Testis (tissue), 2 donors: ENCODE measurements at regions not wholly inside any gene's neighbourhood (a gene's known extent, or its start where the extent isn't known, plus 50 kb on each side); places are given as distances from the start of the nearest gene placed in this dataset.

ENCODE experiments used
- CTCF ChIP-seq, 3 experiments: fragments of 450-650 bp in 2 of 3; fragments of 200-600 bp in 1 of 3; sonication (generic) in 1 of 3; IDR thresholded peaks; one replicate each; pipeline ENCODE4 v1.5.1; 2016 to 2019; ENCODE audit warnings: antibody characterized with exemption in 3 of 3, mild to moderate bottlenecking in 2 of 3, moderate library complexity in 1 of 3
- POLR2A ChIP-seq: fragments of 450-650 bp; IDR thresholded peaks from one replicate; pipeline ENCODE4 v1.6.1; 2017; ENCODE audit warnings: antibody characterized with exemption, mild to moderate bottlenecking, moderate library complexity

GRCh38 chr12:19912991-19913390, 455.3 kb upstream of the PDE3A start:
- no peak for TF ChIP-seq CTCF (IDR thresholded peaks at IDR 0.05)
- no peak for TF ChIP-seq POLR2A
